HL-60 (cell line): ENCODE measurements at regions not wholly inside any gene's neighbourhood (a gene's known extent, or its start where the extent isn't known, plus 50 kb on each side); places are given as distances from the start of the nearest gene placed in this dataset.

ENCODE experiments used
- CTCF ChIP-seq: IDR thresholded peaks from one replicate; pipeline ENCODE4 v1.5.1; 2011; ENCODE audit warnings: low read length, control low read depth, inconsistent platforms; ENCODE audit not compliant: insufficient read depth
- GABPA ChIP-seq: IDR thresholded peaks from 2 replicates; pipeline ENCODE4 v1.6.1; 2012; ENCODE audit warnings: low read depth
- POLR2AphosphoS5 ChIP-seq: IDR thresholded peaks from 2 replicates; pipeline ENCODE4 v1.6.1; 2012; ENCODE audit warnings: low read depth
- REST ChIP-seq: IDR thresholded peaks from 2 replicates; pipeline ENCODE4 v1.6.1; 2012; ENCODE audit warnings: low read depth; ENCODE audit not compliant: insufficient replicate concordance
- SPI1 ChIP-seq: IDR thresholded peaks from 2 replicates; pipeline ENCODE4 v1.6.1; 2012; ENCODE audit warnings: low read depth, mild to moderate bottlenecking, borderline replicate concordance

- no peak for TF ChIP-seq CTCF
- TF ChIP-seq GABPA: no peak
- no peak for TF ChIP-seq POLR2AphosphoS5
- no peak for TF ChIP-seq REST
- TF ChIP-seq SPI1: no peak
Measured at GRCh38 chr3:150169330-150169940, 198.7 kb upstream of the PFN2 start.
